Activated naive CD4-positive, alpha-beta T cell treated with anti-CD3 and anti-CD28 coated beads for 36 hours (primary cell): ENCODE measurements at regions not wholly inside any gene's neighbourhood (a gene's known extent, or its start where the extent isn't known, plus 50 kb on each side); places are given as distances from the start of the nearest gene placed in this dataset.
"Not testable (repeated sequence)": the region's sequence is repeated elsewhere in the genome, so short reads cannot be mapped to it uniquely, and the experiment has no call there.

Experiments used
- CTCF ChIA-PET: fragments of 350-600 bp; sonication (Branson Sonifier 250); formaldehyde crosslinking; loops from one replicate; lab custom pipeline; 2021; ENCODE audit warnings: antibody characterized with exemption; lab: Charles Lee
- DNase-seq: peaks from one replicate; pipeline ENCODE4 v3.0.0-alpha.2; 2020
- H3K27ac Mint-ChIP-seq: one replicate; pipeline ENCODE4 v1.8.0; 2021; ENCODE audit warnings: mild to moderate bottlenecking, mixed read lengths
- H3K27me3 Mint-ChIP-seq: one replicate; pipeline ENCODE4 v1.8.0; 2021; ENCODE audit warnings: low read depth, mixed read lengths
- H3K36me3 Mint-ChIP-seq: one replicate; pipeline ENCODE4 v1.8.0; 2021; ENCODE audit warnings: low read depth, mixed read lengths
- H3K4me1 Mint-ChIP-seq: one replicate; pipeline ENCODE4 v1.8.0; 2021; ENCODE audit warnings: low read depth, mixed read lengths
- H3K4me3 Mint-ChIP-seq: one replicate; pipeline ENCODE4 v1.8.0; 2021; ENCODE audit warnings: mild to moderate bottlenecking, moderate library complexity, mixed read lengths
- H3K9me3 Mint-ChIP-seq: one replicate; pipeline ENCODE4 v1.8.0; 2021; ENCODE audit warnings: mixed read lengths
- intact Hi-C: fragments of 100-400 bp; cut with micrococcal nuclease; formaldehyde crosslinking; loops from one replicate; pipeline ENCODE4 v1.15.1; 2023

- Mint-ChIP-seq H3K27me3 (no peaks in the 10 kb centered on the region), H3K9me3 (peaks cover 8% of the 10 kb centered on the region), H3K4me1 (no peaks in the 10 kb centered on the region), H3K36me3 (no peaks in the 10 kb centered on the region), H3K4me3 (no peak overlapping the region), H3K27ac (no peak overlapping the region)
- CTCF ChIA-PET, result no interaction called here
- intact Hi-C loops, result no loop called here
- no peak for DNase-seq
Measured at GRCh38 chr13:87334176-87334575, 337.0 kb upstream of the SLITRK5 start.

- H3K4me3 Mint-ChIP-seq, H3K27me3 Mint-ChIP-seq, H3K36me3 Mint-ChIP-seq, intact Hi-C loops, DNase-seq, H3K4me1 Mint-ChIP-seq, H3K27ac Mint-ChIP-seq, CTCF ChIA-PET, H3K9me3 Mint-ChIP-seq: not testable (repeated sequence)
Measured at GRCh38 chr13:87336346-87336889, 334.8 kb upstream of the SLITRK5 start.

- CTCF ChIA-PET, result no interaction called here
- Mint-ChIP-seq H3K27ac (no peak overlapping the region), H3K36me3 (no peaks in the 10 kb centered on the region), H3K4me1 (no peaks in the 10 kb centered on the region), H3K9me3 (peaks cover 3% of the 10 kb centered on the region), H3K27me3 (no peaks in the 10 kb centered on the region), H3K4me3 (no peak overlapping the region)
- no peak for DNase-seq
- intact Hi-C loops, result no loop called here
Measured at GRCh38 chr13:87344176-87344575, 327.0 kb upstream of the SLITRK5 start.

- no peaks in the 10 kb centered on the region for H3K4me1 Mint-ChIP-seq
- DNase-seq, result no peak
- H3K9me3 Mint-ChIP-seq, result peaks cover 2% of the 10 kb centered on the region
- no peak overlapping the region for H3K27ac Mint-ChIP-seq
- intact Hi-C loops, result no loop called here
- H3K27me3 Mint-ChIP-seq, result no peaks in the 10 kb centered on the region
- CTCF ChIA-PET, result no interaction called here
- no peaks in the 10 kb centered on the region for H3K36me3 Mint-ChIP-seq
- H3K4me3 Mint-ChIP-seq, result no peak overlapping the region
Measured at GRCh38 chr13:87355451-87355850, 315.7 kb upstream of the SLITRK5 start.

GRCh38 chr13:87356314-87356713, 314.9 kb upstream of the SLITRK5 start:
- DNase-seq, result no peak
- intact Hi-C loops, result no loop called here
- Mint-ChIP-seq H3K27ac (no peak overlapping the region), H3K27me3 (no peaks in the 10 kb centered on the region), H3K9me3 (peaks cover 2% of the 10 kb centered on the region), H3K4me1 (no peaks in the 10 kb centered on the region), H3K4me3 (no peak overlapping the region), H3K36me3 (no peaks in the 10 kb centered on the region)
- CTCF ChIA-PET, result no interaction called here

GRCh38 chr13:87358319-87358718, 312.9 kb upstream of the SLITRK5 start:
- Mint-ChIP-seq H3K9me3 (peaks cover under 1% of the 10 kb centered on the region), H3K36me3 (no peaks in the 10 kb centered on the region), H3K27me3 (no peaks in the 10 kb centered on the region), H3K4me1 (no peaks in the 10 kb centered on the region), H3K4me3 (no peak overlapping the region), H3K27ac (no peak overlapping the region)
- intact Hi-C loops, result no loop called here
- CTCF ChIA-PET, result no interaction called here
- no peak for DNase-seq

- intact Hi-C loops, result no loop called here
- Mint-ChIP-seq H3K4me1 (no peaks in the 10 kb centered on the region), H3K27me3 (no peaks in the 10 kb centered on the region), H3K36me3 (no peaks in the 10 kb centered on the region), H3K4me3 (no peak overlapping the region), H3K9me3 (peaks cover 5% of the 10 kb centered on the region), H3K27ac (no peak overlapping the region)
- CTCF ChIA-PET, result no interaction called here
- no peak for DNase-seq
Measured at GRCh38 chr13:87361216-87361615, 310.0 kb upstream of the SLITRK5 start.

GRCh38 chr13:87368639-87369038, 302.5 kb upstream of the SLITRK5 start:
- no peak overlapping the region for H3K27ac Mint-ChIP-seq
- no peaks in the 10 kb centered on the region for H3K36me3 Mint-ChIP-seq

GRCh38 chr13:87376081-87376480, 295.1 kb upstream of the SLITRK5 start:
- Mint-ChIP-seq H3K4me3 (no peak overlapping the region), H3K27ac (no peak overlapping the region), H3K4me1 (no peaks in the 10 kb centered on the region), H3K36me3 (no peaks in the 10 kb centered on the region), H3K9me3 (peaks cover 9% of the 10 kb centered on the region), H3K27me3 (no peaks in the 10 kb centered on the region)
- intact Hi-C loops, result no loop called here
- CTCF ChIA-PET, result no interaction called here
- no peak for DNase-seq

More at GRCh38 chr13:87368639-87369038, 302.5 kb upstream of the SLITRK5 start:
- no peak for DNase-seq
- Mint-ChIP-seq H3K4me1 (no peaks in the 10 kb centered on the region), H3K27me3 (no peaks in the 10 kb centered on the region), H3K9me3 (peaks cover 10% of the 10 kb centered on the region), H3K4me3 (no peak overlapping the region)
- CTCF ChIA-PET, result no interaction called here
- intact Hi-C loops, result no loop called here

- Mint-ChIP-seq H3K27ac (no peak overlapping the region), H3K4me1 (no peaks in the 10 kb centered on the region), H3K27me3 (no peaks in the 10 kb centered on the region), H3K4me3 (no peak overlapping the region), H3K36me3 (no peaks in the 10 kb centered on the region), H3K9me3 (peaks cover 8% of the 10 kb centered on the region)
- intact Hi-C loops, result no loop called here
- CTCF ChIA-PET, result no interaction called here
- no peak for DNase-seq
Measured at GRCh38 chr13:87384099-87384498, 287.1 kb upstream of the SLITRK5 start.

GRCh38 chr13:87393358-87393757, 277.8 kb upstream of the SLITRK5 start:
- no peak for DNase-seq
- Mint-ChIP-seq H3K4me3 (no peak overlapping the region), H3K36me3 (no peaks in the 10 kb centered on the region), H3K4me1 (no peaks in the 10 kb centered on the region), H3K9me3 (peaks cover 4% of the 10 kb centered on the region), H3K27ac (no peak overlapping the region), H3K27me3 (no peaks in the 10 kb centered on the region)
- intact Hi-C loops, result no loop called here
- CTCF ChIA-PET, result no interaction called here

- Mint-ChIP-seq H3K4me1 (no peaks in the 10 kb centered on the region), H3K36me3 (no peaks in the 10 kb centered on the region), H3K9me3 (peaks cover 7% of the 10 kb centered on the region), H3K27ac (no peak overlapping the region), H3K27me3 (no peaks in the 10 kb centered on the region), H3K4me3 (no peak overlapping the region)
- CTCF ChIA-PET, result no interaction called here
- no peak for DNase-seq
- intact Hi-C loops, result no loop called here
Measured at GRCh38 chr13:87398047-87398446, 273.1 kb upstream of the SLITRK5 start.

GRCh38 chr13:87403748-87404432, 267.3 kb upstream of the SLITRK5 start:
- H3K4me1 Mint-ChIP-seq, result no peaks in the 10 kb centered on the region
- H3K4me3 Mint-ChIP-seq, result no peak overlapping the region
- H3K36me3 Mint-ChIP-seq, result no peaks in the 10 kb centered on the region
- intact Hi-C loops, result no loop called here
- no peak overlapping the region for H3K27ac Mint-ChIP-seq
- H3K9me3 Mint-ChIP-seq, result peaks cover 13% of the 10 kb centered on the region
- CTCF ChIA-PET, result no interaction called here
- no peak for DNase-seq
- no peaks in the 10 kb centered on the region for H3K27me3 Mint-ChIP-seq
